ENCODE measurements at regions not wholly inside any gene's neighbourhood (a gene's known extent, or its start where the extent isn't known, plus 50 kb on each side); places are given as distances from the start of the nearest gene placed in this dataset.
A peak's percentile ranks its signal among the peaks of the same experiment; 100 is the strongest.

DNA sequence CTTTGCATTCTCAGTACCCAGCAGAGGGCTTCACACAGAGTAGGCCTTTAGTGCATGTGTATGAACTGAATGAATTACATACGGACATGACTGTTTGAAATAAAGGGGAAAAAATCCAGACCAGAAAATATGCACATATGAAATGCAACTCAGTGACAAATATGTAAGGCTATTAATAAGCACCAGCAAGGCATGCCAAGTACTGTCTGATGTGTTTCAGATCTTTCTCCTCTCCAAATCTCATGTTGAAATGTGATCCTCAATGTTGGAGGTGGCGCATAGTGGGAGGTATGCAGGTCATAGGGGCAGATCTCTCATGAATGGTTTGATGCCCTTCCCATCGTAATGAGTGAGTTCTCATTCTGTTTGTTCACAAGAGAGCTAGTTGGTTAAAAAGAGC lies 87.3 kb upstream of the TOMM7 start:
- DNase-seq: no peak

DNA sequence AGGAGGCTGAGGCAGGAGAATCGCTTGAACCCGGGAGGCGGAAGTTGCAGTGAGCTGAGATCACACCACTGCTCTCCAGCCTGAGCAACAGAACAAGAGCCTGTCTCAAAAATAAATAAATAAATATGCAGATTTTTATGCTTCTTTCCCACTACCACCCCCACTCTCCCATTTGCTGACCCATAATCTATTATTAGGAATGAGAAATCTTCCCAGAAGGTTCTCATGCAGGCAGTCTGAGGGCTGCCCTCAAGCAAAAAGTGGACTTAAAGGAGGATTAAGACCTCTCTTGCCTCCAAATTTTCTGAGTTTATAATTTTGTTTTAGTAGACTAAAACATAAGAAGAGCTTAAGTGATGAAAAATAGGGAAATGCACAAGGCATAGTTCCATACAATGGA lies 85.2 kb upstream of the TOMM7 start:
- DNase-seq: no peak

DNA sequence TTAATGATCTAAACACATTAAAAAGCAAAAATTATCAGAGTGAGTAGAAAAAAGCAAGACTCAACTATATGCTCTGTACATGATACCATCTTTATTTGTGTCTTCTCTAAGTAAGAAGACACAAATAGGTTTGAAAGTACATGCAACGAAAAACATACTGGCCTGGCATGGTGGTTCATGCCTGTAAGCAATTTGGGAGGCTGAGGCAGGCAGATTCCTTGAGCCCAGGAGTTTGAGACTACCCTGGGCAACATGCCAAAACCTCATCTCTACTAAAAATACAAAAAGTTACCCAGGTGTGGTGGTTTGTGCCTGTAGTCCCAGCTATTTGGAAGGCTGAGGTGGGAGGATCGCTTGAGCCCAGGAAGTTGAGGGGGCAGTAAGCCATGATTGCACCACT lies 78.1 kb upstream of the TOMM7 start:
- DNase-seq: no peak

- DNase-seq: no peak
Measured at GRCh38 chr7:22900101-22900500, 77.5 kb upstream of the TOMM7 start.

DNA sequence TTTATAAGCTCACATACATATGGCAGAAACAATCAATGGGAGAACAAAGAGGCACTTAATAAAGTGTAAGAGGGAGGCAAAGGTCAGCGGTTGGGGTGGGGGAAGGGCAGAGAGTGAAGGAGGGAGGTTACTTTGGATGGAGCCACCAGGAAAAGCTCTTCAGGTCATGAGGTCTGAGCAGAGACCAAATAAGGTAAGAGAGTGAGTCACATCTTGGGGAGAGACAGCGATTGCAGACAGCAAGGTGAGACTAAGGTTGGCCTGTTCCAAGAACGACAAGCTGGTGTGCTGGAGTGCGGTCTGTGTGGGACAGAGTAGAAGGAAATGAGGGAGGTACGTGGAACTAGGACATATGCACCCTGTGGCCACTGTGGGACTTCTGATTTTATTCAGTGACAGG lies 74.3 kb upstream of the TOMM7 start:
- no peak for DNase-seq

- no peak for DNase-seq
Measured at GRCh38 chr7:22895828-22896165, 73.1 kb upstream of the TOMM7 start.

DNA sequence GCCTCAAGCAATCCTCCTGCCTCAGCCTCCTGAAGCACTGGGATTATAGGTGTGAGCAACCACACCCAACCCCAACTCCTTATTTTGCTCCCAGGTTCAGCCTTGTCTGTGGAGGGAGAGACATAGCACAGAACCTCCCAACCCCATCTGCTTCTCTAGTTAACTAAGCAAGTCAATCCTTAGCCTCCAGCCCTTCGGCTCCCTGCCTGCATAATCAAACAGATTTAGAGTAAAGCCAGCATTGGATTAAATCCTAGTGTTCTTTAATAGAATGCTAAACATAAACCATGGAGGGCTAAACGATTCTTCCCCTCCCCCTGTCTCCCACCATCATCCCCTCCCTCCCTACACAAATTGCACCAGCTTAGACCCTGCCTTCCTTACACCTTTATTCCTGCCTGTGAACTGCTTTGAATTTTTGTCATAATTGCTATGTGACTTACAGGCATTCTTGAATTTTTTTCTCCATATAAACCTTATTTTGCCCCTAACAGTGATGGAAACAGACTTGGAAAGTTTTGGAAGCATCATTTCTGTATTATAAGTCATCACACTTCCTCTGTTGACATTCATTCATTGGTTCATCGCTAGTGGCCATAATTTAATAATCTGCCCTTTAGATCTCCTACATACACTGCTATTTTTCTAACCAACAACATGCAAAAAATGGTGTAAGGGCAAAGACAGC lies 72.6 kb upstream of the TOMM7 start:
- DNase-seq: peak; percentile 26

- no peak for DNase-seq
Measured at GRCh38 chr7:22894546-22894945, 71.9 kb upstream of the TOMM7 start.

- DNase-seq: no peak
Measured at GRCh38 chr7:22890773-22891172, 68.1 kb upstream of the TOMM7 start.

- peak; percentile 6 for DNase-seq
Measured at GRCh38 chr7:22885797-22886261, 63.2 kb upstream of the TOMM7 start.

DNA sequence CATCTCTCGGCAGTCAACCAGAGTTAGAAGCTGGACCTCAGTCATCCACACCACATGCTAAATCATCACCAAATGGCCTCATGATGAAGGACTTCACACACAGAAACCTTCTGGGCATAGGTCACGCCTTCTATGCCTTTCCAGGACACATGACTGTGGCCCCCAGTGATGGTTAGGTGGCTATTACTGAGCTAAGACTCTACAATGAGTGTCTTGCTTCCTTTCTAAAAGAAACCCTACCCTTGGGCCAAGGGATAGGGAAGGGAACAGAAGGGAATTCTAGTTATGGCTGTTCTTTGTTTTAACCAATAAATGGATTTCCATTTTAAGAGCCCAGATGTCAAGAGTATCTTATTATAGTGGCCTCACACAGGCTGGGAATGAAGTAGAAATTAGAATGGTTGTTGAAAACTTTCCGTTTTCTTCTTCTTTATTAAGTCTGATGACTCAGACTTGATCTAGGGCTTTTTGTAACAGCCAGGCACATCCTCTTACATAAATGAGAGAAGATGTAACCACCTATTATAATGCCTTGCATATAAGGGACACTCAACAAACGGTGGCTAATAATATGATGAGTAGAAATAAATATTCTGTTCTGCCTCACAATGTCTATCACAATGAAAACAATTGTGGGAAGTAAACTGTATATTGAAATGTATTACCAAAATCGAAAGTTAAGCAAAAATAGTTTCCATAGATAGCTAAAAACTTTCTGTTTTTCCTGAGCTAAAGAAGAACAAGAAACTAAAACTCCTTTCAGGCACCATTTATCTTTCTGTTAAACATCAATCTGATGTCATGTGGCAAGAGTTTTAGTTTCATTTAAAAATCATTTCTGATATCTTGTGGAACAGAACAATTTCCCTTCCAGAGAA lies 62.5 kb upstream of the TOMM7 start:
- no peak for DNase-seq

GRCh38 chr7:22882106-22882505 lies 59.5 kb upstream of the TOMM7 start:
- DNase-seq: no peak

DNA sequence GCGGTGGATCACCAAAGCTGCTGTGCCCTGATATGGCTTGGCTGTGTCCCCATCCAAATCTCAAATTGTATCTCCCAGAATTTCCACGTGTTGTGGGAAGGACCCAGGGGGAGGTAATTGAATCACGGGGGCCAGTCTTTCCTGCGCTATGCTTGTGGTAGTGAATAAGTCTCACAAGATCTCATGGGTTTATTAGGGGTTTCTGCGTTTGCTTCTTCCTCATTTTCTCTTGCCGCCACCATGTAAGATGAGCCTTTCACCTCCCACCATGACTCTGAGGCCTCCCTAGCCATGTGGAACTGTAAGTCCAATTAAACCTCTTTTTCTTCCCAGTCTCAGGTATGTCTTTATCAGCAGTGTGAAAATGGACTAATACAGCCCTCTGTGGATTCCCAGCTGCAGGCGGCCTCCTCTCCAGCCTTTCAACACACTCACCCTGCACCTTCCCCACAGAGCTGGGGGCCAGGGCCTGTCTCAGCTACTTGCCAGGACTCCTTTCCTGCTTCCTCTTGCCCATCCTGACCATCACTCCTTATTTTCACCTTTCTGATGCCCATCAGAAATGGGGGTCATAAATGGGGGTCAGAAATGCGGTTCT lies 57.2 kb upstream of the TOMM7 start:
- DNase-seq: no peak

- DNase-seq: no peak
Measured at GRCh38 chr7:22879280-22879679, 56.6 kb upstream of the TOMM7 start.

DNA sequence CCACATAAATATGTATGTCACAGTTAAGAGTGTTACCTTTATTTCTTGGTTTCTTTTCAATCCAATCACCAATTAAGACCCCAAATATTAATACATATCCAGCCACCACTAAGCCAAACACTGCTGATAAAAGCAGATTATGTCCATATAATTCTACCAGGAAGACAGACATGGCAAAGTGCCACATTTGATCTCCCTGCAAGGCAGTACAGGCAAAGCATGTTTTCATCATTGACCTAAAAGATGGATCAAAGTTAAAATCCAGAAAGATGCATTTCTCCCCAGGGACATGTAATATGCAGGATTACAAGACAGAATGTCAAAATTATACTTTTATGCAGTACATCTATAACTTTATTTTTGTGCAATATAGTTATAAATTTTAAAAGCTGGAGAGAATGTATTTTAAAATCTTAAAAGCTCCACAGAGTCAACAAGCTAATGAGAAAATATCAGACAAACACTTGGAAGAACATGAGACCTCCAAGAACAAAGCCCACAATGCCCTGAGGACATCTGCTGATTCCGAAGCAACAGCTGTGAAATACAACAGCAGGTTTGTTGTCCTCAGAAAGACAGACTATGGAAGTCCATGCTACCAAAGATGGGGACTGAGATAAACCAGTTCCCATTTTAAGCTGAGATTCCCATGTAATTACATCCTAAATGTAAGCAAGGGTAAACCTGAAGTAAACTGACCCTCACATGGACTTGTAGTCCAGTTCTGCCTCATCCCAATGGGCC lies 54.5 kb upstream of the TOMM7 start:
- DNase-seq: no peak

- DNase-seq: no peak
Measured at GRCh38 chr7:22875470-22875869, 52.8 kb upstream of the TOMM7 start.

DNA sequence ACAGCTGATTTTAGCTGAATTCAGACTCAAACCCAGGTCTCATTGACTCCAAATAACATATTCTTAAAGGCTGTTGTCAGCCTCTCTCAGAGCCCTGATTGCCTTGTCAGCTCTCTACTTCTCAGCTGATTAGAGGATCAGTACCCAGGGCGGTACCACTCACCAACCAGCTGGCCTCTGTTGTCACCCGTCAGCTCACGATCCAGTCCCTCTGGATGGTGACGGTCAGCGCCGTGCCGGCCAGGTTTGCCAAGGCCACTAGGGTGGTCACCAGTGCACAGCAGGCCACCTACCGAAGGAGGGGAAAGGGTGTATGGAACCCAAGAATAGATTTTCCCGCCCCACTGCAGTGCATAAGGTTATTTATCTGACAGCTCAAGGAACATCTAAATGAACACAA lies 52.3 kb upstream of the TOMM7 start:
- DNase-seq: no peak

Data from fibroblast of skin of abdomen (primary cell).